HG03565 (cell line): ENCODE measurements at regions not wholly inside any gene's neighbourhood (a gene's known extent, or its start where the extent isn't known, plus 50 kb on each side); places are given as distances from the start of the nearest gene placed in this dataset.
"Not testable (repeated sequence)": the region's sequence is repeated elsewhere in the genome, so short reads cannot be mapped to it uniquely, and the experiment has no call there.

ENCODE experiments used
- ATAC-seq: cut with Tn5 transposase; IDR thresholded peaks from one replicate; pipeline ENCODE4 v1.9.1; 2021; ENCODE audit warnings: mild to moderate bottlenecking, moderate library complexity; ENCODE audit not compliant: unreplicated experiment

- no peak for ATAC-seq
Observed at GRCh38 chr10:111261081-111261615, 184.3 kb downstream of the ADRA2A start.

- ATAC-seq: no peak
Observed at GRCh38 chr10:111265341-111265740, 188.5 kb downstream of the ADRA2A start.

GRCh38 chr10:111266165-111266564 lies 189.3 kb downstream of the ADRA2A start:
- no peak for ATAC-seq

- no peak for ATAC-seq
Observed at GRCh38 chr10:111267673-111268072, 190.8 kb downstream of the ADRA2A start.

- no peak for ATAC-seq
Observed at GRCh38 chr10:111273235-111273634, 196.4 kb downstream of the ADRA2A start.

GRCh38 chr10:111273635-111274034 lies 196.8 kb downstream of the ADRA2A start:
- no peak for ATAC-seq

GRCh38 chr10:111275091-111275490 lies 198.3 kb downstream of the ADRA2A start:
- no peak for ATAC-seq

- ATAC-seq: no peak
Observed at GRCh38 chr10:111277661-111278060, 200.8 kb downstream of the ADRA2A start.

GRCh38 chr10:111278266-111278665 lies 201.4 kb downstream of the ADRA2A start:
- ATAC-seq: no peak

GRCh38 chr10:111281516-111281915 lies 204.7 kb downstream of the ADRA2A start:
- ATAC-seq: no peak

- no peak for ATAC-seq
Observed at GRCh38 chr10:111289461-111289860, 212.6 kb downstream of the ADRA2A start.

- ATAC-seq: no peak
Observed at GRCh38 chr10:111290649-111291048, 213.8 kb downstream of the ADRA2A start.

GRCh38 chr10:111295788-111296187 lies 219.0 kb downstream of the ADRA2A start:
- no peak for ATAC-seq

GRCh38 chr10:111297351-111297848 lies 220.6 kb downstream of the ADRA2A start:
- no peak for ATAC-seq

- no peak for ATAC-seq
Observed at GRCh38 chr10:111298031-111298430, 221.2 kb downstream of the ADRA2A start.

- ATAC-seq: no peak
Observed at GRCh38 chr10:111299037-111299436, 222.2 kb downstream of the ADRA2A start.

- ATAC-seq: no peak
Observed at GRCh38 chr10:111303887-111304286, 227.1 kb downstream of the ADRA2A start.

GRCh38 chr10:111316722-111317212 lies 239.9 kb downstream of the ADRA2A start:
- no peak for ATAC-seq

GRCh38 chr10:111319866-111320265 lies 243.0 kb downstream of the ADRA2A start:
- ATAC-seq: no peak

GRCh38 chr10:111323389-111323966 lies 246.6 kb downstream of the ADRA2A start:
- no peak for ATAC-seq

GRCh38 chr10:111332174-111332573 lies 255.3 kb downstream of the ADRA2A start:
- ATAC-seq: not testable (repeated sequence)

GRCh38 chr10:111335826-111336225 lies 259.0 kb downstream of the ADRA2A start:
- no peak for ATAC-seq

GRCh38 chr10:111338035-111338434 lies 261.2 kb downstream of the ADRA2A start:
- ATAC-seq: no peak
